ENCODE measurements at regions not wholly inside any gene's neighbourhood (a gene's known extent, or its start where the extent isn't known, plus 50 kb on each side); places are given as distances from the start of the nearest gene placed in this dataset.

DNA sequence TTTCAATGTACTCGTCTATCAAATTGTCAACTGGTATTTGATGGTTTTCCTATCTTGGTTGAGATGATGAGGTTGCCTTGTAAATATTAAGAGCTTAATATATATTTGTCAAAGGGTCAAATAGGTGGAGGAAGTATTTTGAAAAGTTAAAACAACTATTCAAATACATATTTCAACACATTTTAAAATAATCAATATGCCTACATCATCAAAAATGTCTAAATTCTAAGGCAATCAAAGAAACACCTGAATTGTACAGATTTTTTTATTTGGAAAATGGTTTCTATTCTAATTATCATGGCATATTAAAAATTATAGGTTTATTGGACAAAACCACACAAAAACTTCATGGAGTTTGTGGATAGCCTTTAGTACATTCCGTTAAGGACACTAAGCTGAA lies 461.4 kb upstream of the ONECUT1 start:
- Histone ChIP-seq H3K27me3 (no peaks in the 10 kb centered on the region), H3K4me3 (no peak overlapping the region), H3K27ac (no peak overlapping the region), H3K9me3 (no peaks in the 10 kb centered on the region), H3K36me3 (no peaks in the 10 kb centered on the region), H3K4me1 (no peaks in the 10 kb centered on the region)
- intact Hi-C loops (cut with DNase I), result no loop called here
- TF ChIP-seq, protein P1, sequence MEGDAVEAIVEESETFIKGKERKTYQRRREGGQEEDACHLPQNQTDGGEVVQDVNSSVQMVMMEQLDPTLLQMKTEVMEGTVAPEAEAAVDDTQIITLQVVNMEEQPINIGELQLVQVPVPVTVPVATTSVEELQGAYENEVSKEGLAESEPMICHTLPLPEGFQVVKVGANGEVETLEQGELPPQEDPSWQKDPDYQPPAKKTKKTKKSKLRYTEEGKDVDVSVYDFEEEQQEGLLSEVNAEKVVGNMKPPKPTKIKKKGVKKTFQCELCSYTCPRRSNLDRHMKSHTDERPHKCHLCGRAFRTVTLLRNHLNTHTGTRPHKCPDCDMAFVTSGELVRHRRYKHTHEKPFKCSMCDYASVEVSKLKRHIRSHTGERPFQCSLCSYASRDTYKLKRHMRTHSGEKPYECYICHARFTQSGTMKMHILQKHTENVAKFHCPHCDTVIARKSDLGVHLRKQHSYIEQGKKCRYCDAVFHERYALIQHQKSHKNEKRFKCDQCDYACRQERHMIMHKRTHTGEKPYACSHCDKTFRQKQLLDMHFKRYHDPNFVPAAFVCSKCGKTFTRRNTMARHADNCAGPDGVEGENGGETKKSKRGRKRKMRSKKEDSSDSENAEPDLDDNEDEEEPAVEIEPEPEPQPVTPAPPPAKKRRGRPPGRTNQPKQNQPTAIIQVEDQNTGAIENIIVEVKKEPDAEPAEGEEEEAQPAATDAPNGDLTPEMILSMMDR (IDR thresholded peaks at IDR 0.05), result no peak
- DNase-seq (ENCODE audit: low spot score in 2 of 2), result no peak

DNA sequence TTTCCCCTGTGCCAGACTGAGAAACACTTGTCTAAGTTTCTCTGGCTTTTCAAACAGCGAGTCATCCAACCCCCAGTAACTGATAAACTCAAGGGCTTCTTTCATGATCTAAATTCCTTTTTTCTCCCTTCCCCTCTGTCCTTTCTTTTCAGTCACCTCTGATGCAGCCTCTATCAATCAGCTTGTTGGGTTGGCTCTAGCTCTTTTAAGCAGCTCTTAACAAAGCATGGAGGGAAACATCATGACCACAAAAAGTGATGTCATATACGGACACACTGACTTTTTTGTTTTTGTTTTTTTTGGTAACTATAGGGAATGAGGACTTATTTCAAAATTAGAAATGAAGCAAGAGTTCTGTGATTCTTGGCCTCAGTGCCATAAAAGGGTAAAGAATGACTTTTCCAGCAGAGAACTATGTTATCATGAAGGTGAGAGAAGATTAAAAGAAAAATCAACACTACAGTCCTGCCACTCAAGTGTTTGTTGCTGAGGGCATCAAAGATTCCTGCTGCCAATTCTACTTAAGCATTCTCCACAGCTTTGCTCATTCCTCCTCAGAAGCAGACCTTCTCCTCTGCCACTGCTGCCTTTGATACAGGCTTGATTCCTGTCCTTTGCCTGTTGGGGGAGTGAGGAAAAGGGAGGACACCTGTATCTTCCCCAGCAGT lies 457.0 kb upstream of the ONECUT1 start:
- Histone ChIP-seq H3K4me1 (no peaks in the 10 kb centered on the region), H3K27ac (no peak overlapping the region)

DNA sequence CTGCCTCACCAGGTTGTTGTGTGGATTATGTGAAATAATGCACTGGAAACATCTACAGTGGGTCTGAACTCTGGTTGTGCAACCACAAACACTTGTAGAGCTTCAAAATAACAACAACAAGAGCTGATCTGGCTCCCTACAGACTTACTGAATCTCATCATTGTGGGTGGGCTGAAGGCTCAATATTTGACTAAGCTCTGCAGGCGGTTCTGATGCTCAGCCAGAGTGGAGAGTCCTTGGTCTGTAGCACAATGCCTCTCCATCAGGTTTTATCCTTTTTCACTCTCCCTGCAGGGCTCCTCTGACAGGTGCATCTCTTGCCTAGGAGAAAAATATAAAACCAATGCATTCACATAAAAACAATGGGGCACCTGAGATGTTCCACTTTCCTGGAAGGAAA lies 456.3 kb upstream of the ONECUT1 start:
- Histone ChIP-seq H3K27me3 (no peaks in the 10 kb centered on the region), H3K9me3 (no peaks in the 10 kb centered on the region), H3K4me3 (no peak overlapping the region), H3K4me1 (no peaks in the 10 kb centered on the region), H3K36me3 (no peaks in the 10 kb centered on the region), H3K27ac (no peak overlapping the region)
- TF ChIP-seq, protein P1 (IDR thresholded peaks at IDR 0.05), result no peak
- DNase-seq (ENCODE audit: low spot score in 2 of 2), result no peak
- intact Hi-C loops (cut with DNase I), result no loop called here

More for the DNA sequence above, 457.0 kb upstream of the ONECUT1 start:
- no peaks in the 10 kb centered on the region for H3K27me3 ChIP-seq
- intact Hi-C loops (cut with DNase I), result no loop called here
- H3K36me3 ChIP-seq, result no peaks in the 10 kb centered on the region
- H3K4me3 ChIP-seq, result no peak overlapping the region
- TF ChIP-seq, protein P1 (IDR thresholded peaks at IDR 0.05), result no peak
- H3K9me3 ChIP-seq, result no peaks in the 10 kb centered on the region
- DNase-seq (ENCODE audit: low spot score in 2 of 2), result no peak

DNA sequence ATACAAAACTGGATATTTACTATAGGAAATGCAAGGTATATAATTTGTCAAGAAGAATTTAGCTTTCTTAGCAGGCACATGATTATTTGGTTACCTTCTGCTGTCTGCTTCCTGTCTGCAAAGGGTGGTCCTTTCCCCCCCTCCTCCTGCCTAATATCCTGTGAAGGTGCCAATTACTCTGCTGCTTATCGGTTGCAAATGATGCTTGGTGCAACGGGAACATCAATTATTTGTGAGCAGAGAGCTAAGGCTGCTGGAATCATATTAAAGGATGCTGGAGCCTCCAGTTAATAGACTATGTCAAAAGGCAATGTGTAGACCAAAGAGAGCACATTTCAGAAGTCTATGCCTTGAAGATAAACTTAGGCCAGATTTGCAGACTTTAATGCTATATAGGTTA lies 443.7 kb upstream of the ONECUT1 start:
- no peak overlapping the region for H3K27ac ChIP-seq
- intact Hi-C loops (cut with DNase I), result no loop called here
- no peaks in the 10 kb centered on the region for H3K27me3 ChIP-seq
- no peak for DNase-seq (ENCODE audit: low spot score in 2 of 2)
- TF ChIP-seq, protein P1 (IDR thresholded peaks at IDR 0.05), result no peak
- H3K9me3 ChIP-seq, result no peaks in the 10 kb centered on the region
- H3K4me1 ChIP-seq, result no peaks in the 10 kb centered on the region
- H3K36me3 ChIP-seq, result no peaks in the 10 kb centered on the region
- H3K4me3 ChIP-seq, result no peak overlapping the region

DNA sequence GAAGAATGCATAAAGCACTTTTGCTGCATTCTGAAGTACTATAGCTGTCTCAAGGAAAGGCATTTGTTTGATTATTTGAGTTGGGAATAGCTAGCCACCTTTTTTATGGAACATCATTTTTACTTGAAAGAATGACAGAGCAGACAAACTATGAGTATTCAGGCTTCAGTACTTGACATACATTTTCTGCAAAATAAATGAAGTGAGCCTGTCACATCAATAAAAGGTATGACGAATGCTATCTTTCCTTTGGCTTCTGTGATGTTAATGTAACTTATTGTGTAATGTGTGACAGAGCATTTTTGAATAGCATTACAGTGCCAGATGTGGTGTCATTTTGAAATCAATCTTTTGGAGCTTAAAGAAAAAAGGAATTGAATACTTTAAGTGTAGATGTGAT lies 440.3 kb upstream of the ONECUT1 start:
- H3K9me3 ChIP-seq, result no peaks in the 10 kb centered on the region
- no peak for DNase-seq (ENCODE audit: low spot score in 2 of 2)
- TF ChIP-seq, protein P1 (IDR thresholded peaks at IDR 0.05), result no peak
- H3K36me3 ChIP-seq, result no peaks in the 10 kb centered on the region
- intact Hi-C loops (cut with DNase I), result no loop called here
- H3K4me1 ChIP-seq, result no peaks in the 10 kb centered on the region
- no peak overlapping the region for H3K27ac ChIP-seq
- H3K27me3 ChIP-seq, result no peaks in the 10 kb centered on the region
- no peak overlapping the region for H3K4me3 ChIP-seq

DNA sequence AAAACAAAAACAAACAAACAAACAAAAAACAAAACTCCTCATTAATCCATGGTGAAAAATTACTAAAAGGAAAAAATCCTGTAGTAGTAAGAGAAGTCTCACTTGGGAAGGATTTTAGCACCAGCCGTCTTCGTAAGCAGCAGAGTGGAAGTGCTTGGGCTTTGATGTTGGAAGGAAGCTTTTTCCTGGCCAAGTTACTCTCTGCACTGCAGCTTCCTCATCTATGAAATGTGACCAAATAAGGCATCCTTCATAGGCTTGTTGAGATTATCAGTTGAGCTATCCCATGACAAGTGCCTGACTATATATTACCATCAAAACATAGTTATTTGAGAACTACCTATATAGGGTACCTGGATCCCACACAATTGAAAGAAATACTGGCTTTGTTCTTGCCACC lies 436.4 kb upstream of the ONECUT1 start:
- DNase-seq (ENCODE audit: low spot score in 2 of 2), result no peak
- no peaks in the 10 kb centered on the region for H3K27me3 ChIP-seq
- H3K36me3 ChIP-seq, result no peaks in the 10 kb centered on the region
- TF ChIP-seq, protein P1 (IDR thresholded peaks at IDR 0.05), result no peak
- H3K27ac ChIP-seq, result no peak overlapping the region
- H3K4me1 ChIP-seq, result no peaks in the 10 kb centered on the region
- H3K9me3 ChIP-seq, result no peaks in the 10 kb centered on the region
- intact Hi-C loops (cut with DNase I), result no loop called here
- H3K4me3 ChIP-seq, result no peak overlapping the region
